Panc1 (cell line): ENCODE measurements at regions not wholly inside any gene's neighbourhood (a gene's known extent, or its start where the extent isn't known, plus 50 kb on each side); places are given as distances from the start of the nearest gene placed in this dataset.

Source experiments
- ATAC-seq: fragments of 200-7000 bp; cut with Tn5 transposase; 2 replicates; pipeline ENCODE4 v1.9.1; 2020; ENCODE audit warnings: mild to moderate bottlenecking, moderate library complexity
- BruUV-seq: library from RNA; stranded (reverse); fragments of 400-500 nt; replicated peaks from 2 replicates; lab custom pipeline; 2021; lab: Mats Ljungman, UMichigan
- CTCF ChIA-PET: fragments of 300-600 bp; sonication (Branson Sonifier 250); formaldehyde crosslinking; loops from one replicate; lab custom pipeline; 2022; ENCODE audit warnings: antibody characterized with exemption; lab: Charles Lee
- POLR2A ChIA-PET: fragments of 300-600 bp; sonication (Branson Sonifier 250); formaldehyde crosslinking; loops from one replicate; lab custom pipeline; 2022; ENCODE audit warnings: antibody characterized with exemption; lab: Charles Lee
- DNase-seq: peaks from one replicate; pipeline ENCODE4 v3.0.0-alpha.2; 2010; ENCODE audit warnings: low read depth, low spot score
- H3K27ac ChIP-seq: 2 replicates; pipeline ENCODE4 v1.5.1; 2011; ENCODE audit warnings: mild to moderate bottlenecking, low read length, inconsistent platforms
- H3K27me3 ChIP-seq: fragments of 200-500 bp; sonication (Bioruptor generic); 2 replicates; pipeline ENCODE4 v1.6.0; 2014; ENCODE audit warnings: low read length, inconsistent platforms; ENCODE audit not compliant: control insufficient read depth, insufficient read depth
- H3K36me3 ChIP-seq: fragments of 200-500 bp; sonication (Bioruptor generic); 2 replicates; pipeline ENCODE4 v1.5.1; 2014; ENCODE audit warnings: inconsistent platforms, mild to moderate bottlenecking, low read length, moderate library complexity; ENCODE audit not compliant: control insufficient read depth, insufficient read depth
- H3K4me1 ChIP-seq: 2 replicates; pipeline ENCODE4 v1.5.1; 2011; ENCODE audit warnings: inconsistent platforms, mild to moderate bottlenecking, low read length, moderate library complexity; ENCODE audit not compliant: control insufficient read depth, insufficient read depth
- H3K4me3 ChIP-seq, 2 experiments: 2 replicates each; pipeline ENCODE4 v1.5.1; 2011 to 2012; ENCODE audit warnings: low read depth in 2 of 2, low read length in 2 of 2, mild to moderate bottlenecking in 2 of 2, inconsistent platforms in 1 of 2, moderate library complexity in 1 of 2
- H3K9me3 ChIP-seq: fragments of 200-500 bp; sonication (Bioruptor generic); 2 replicates; pipeline ENCODE4 v1.5.1; 2014; ENCODE audit warnings: low read depth, mild to moderate bottlenecking, inconsistent platforms, low read length, moderate library complexity; ENCODE audit not compliant: control insufficient read depth, insufficient read depth
- CTCF ChIP-seq: fragments of 450-650 bp; IDR thresholded peaks from 2 replicates; pipeline ENCODE4 v1.5.1; 2017; ENCODE audit warnings: mild to moderate bottlenecking
- POLR2AphosphoS5 ChIP-seq: IDR thresholded peaks from 2 replicates; pipeline ENCODE4 v1.6.1; 2012; ENCODE audit warnings: mild to moderate bottlenecking, low read depth, low read length, moderate library complexity
- REST ChIP-seq, 2 experiments: IDR thresholded peaks; 2 replicates each; pipeline ENCODE4 v1.6.1; 2011 to 2012; ENCODE audit warnings: low read depth in 2 of 2, control low read depth in 1 of 2, low read length in 1 of 2, mild to moderate bottlenecking in 1 of 2, moderate library complexity in 1 of 2; ENCODE audit not compliant: insufficient read depth in 1 of 2
- SIN3A ChIP-seq: IDR thresholded peaks from 2 replicates; pipeline ENCODE4 v1.6.1; 2012; ENCODE audit warnings: low read depth, mild to moderate bottlenecking, low read length, moderate library complexity, borderline replicate concordance; ENCODE audit not compliant: insufficient read depth
- TCF7L2 ChIP-seq: IDR thresholded peaks from 2 replicates; pipeline ENCODE4 v1.6.1; 2011; ENCODE audit warnings: mild to moderate bottlenecking, low read depth, low read length, inconsistent platforms
- in situ Hi-C: cut with HindIII; loops from 2 replicates; pipeline ENCODE4 v1.10.0; 2016; ENCODE audit warnings: low sequenced_read_pairs, low pct_unique_long_range_greater_than_20kb
- intact Hi-C: fragments of 100-400 bp; cut with micrococcal nuclease; formaldehyde crosslinking; loops from one replicate; pipeline ENCODE4 v1.10.0; 2022; ENCODE audit not compliant: unreplicated experiment

GRCh38 chr4:3615386-3616286 lies 83.4 kb upstream of the LRPAP1 start:
- Histone ChIP-seq H3K36me3 (no peaks in the 10 kb centered on the region), H3K4me1 (no peaks in the 10 kb centered on the region; the same call in 1 of the 2 replicates), H3K9me3 (no peaks in the 10 kb centered on the region), H3K4me3 (no peak overlapping the region), H3K27me3 (no peaks in the 10 kb centered on the region; the same call in 1 of the 2 replicates), H3K27ac (no peak overlapping the region)
- no peak for DNase-seq
- no TSS peak for BruUV-seq
- intact Hi-C loops (no loop called here), in situ Hi-C loops (no loop called here)
- ChIA-PET POLR2A (no interaction called here), CTCF (no interaction called here)
- TF ChIP-seq CTCF (no peak), SIN3A (no peak), REST (IDR thresholded peaks at IDR 0.05; ENCODE audit: insufficient read depth in 1 of 2, low read depth in 2 of 2, low read length in 1 of 2) (no peak), TCF7L2 (no peak), POLR2AphosphoS5 (no peak)
- no peak for ATAC-seq

GRCh38 chr4:3614731-3614980 lies 82.4 kb upstream of the LRPAP1 start:
- CTCF ChIA-PET, result no interaction called here
- no TSS peak for BruUV-seq

More at GRCh38 chr4:3614731-3614980, 82.4 kb upstream of the LRPAP1 start:
- ATAC-seq (no peak), DNase-seq (no peak)
- TF ChIP-seq SIN3A (no peak), REST (IDR thresholded peaks at IDR 0.05; ENCODE audit: insufficient read depth in 1 of 2, low read depth in 2 of 2, low read length in 1 of 2) (no peak), TCF7L2 (no peak), CTCF (no peak), POLR2AphosphoS5 (no peak)
- intact Hi-C loops (no loop called here), in situ Hi-C loops (no loop called here)
- H3K4me3 ChIP-seq, result no peak overlapping the region
- H3K36me3 ChIP-seq, result no peaks in the 10 kb centered on the region
- H3K4me1 ChIP-seq, result no peaks in the 10 kb centered on the region; the same call in 1 of the 2 replicates
- H3K9me3 ChIP-seq, result no peaks in the 10 kb centered on the region
- POLR2A ChIA-PET, result no interaction called here
- H3K27ac ChIP-seq, result no peak overlapping the region
- no peaks in the 10 kb centered on the region; the same call in 1 of the 2 replicates for H3K27me3 ChIP-seq
